OCI-LY1 (cell line): ENCODE measurements at regions not wholly inside any gene's neighbourhood (a gene's known extent, or its start where the extent isn't known, plus 50 kb on each side); places are given as distances from the start of the nearest gene placed in this dataset.

Experiments used
- H2AFZ ChIP-seq: fragments of 200-600 bp; sonication (generic), shearing (Covaris generic); 2 replicates; pipeline ENCODE4 v1.6.0; 2014; ENCODE audit warnings: antibody characterized with exemption, mild to moderate bottlenecking, low read length
- H3F3A ChIP-seq: fragments of 200-600 bp; sonication (generic), shearing (Covaris generic); 2 replicates; pipeline ENCODE4 v1.6.0; 2014; ENCODE audit warnings: mild to moderate bottlenecking, antibody characterized with exemption, low read length, moderate library complexity; ENCODE audit not compliant: insufficient read depth
- H3K27ac ChIP-seq: fragments of 200-600 bp; sonication (generic); 2 replicates; pipeline ENCODE4 v1.5.1; 2014; ENCODE audit warnings: low read length, mixed run types, mild to moderate bottlenecking, low read depth; ENCODE audit not compliant: poor library complexity, severe bottlenecking
- H3K27me3 ChIP-seq: fragments of 200-600 bp; sonication (generic); 2 replicates; pipeline ENCODE4 v1.6.0; 2014; ENCODE audit warnings: antibody characterized with exemption, mild to moderate bottlenecking, low read length, moderate library complexity; ENCODE audit not compliant: insufficient read depth
- H3K36me3 ChIP-seq: fragments of 200-600 bp; sonication (generic); 2 replicates; pipeline ENCODE4 v1.6.1; 2014; ENCODE audit warnings: mild to moderate bottlenecking, antibody characterized with exemption, low read length, moderate library complexity, mixed read lengths; ENCODE audit not compliant: insufficient read depth
- H3K4me1 ChIP-seq: fragments of 200-600 bp; sonication (generic); 2 replicates; pipeline ENCODE4 v1.5.1; 2014; ENCODE audit warnings: mild to moderate bottlenecking, low read length, moderate library complexity; ENCODE audit not compliant: insufficient read depth, severe bottlenecking
- H3K4me2 ChIP-seq: fragments of 200-600 bp; sonication (generic), shearing (Covaris generic); 2 replicates; pipeline ENCODE4 v1.6.1; 2014; ENCODE audit warnings: low read length
- H3K4me3 ChIP-seq: fragments of 200-600 bp; sonication (generic); 2 replicates; pipeline ENCODE4 v1.5.1; 2014; ENCODE audit warnings: low read length, low read depth, mild to moderate bottlenecking, mixed read lengths; ENCODE audit not compliant: poor library complexity, severe bottlenecking
- H3K79me2 ChIP-seq: fragments of 200-600 bp; shearing (Covaris generic); 2 replicates; pipeline ENCODE4 v1.6.1; 2016; ENCODE audit warnings: mixed run types, low read length, mixed read lengths; ENCODE audit not compliant: insufficient read depth
- H3K9ac ChIP-seq: fragments of 200-600 bp; sonication (generic), shearing (Covaris generic); 2 replicates; pipeline ENCODE4 v1.6.1; 2014; ENCODE audit warnings: mild to moderate bottlenecking, low read length, mixed read lengths
- H3K9me2 ChIP-seq: fragments of 200-600 bp; sonication (generic), shearing (Covaris generic); 2 replicates; pipeline ENCODE4 v1.6.1; 2014; ENCODE audit warnings: low read depth, mild to moderate bottlenecking, low read length, mixed read lengths
- H3K9me3 ChIP-seq: fragments of 200-600 bp; shearing (Covaris generic); 2 replicates; pipeline ENCODE4 v1.6.1; 2014; ENCODE audit warnings: low read length, mixed read lengths
- H4K20me1 ChIP-seq: fragments of 200-600 bp; sonication (generic), shearing (Covaris generic); 2 replicates; pipeline ENCODE4 v1.6.0; 2016; ENCODE audit warnings: mild to moderate bottlenecking, low read length; ENCODE audit not compliant: insufficient read depth
- CTCF ChIP-seq: fragments of 200-600 bp; sonication (generic), shearing (Covaris generic); IDR thresholded peaks from 2 replicates; pipeline ENCODE4 v1.5.1; 2017; ENCODE audit warnings: mild to moderate bottlenecking, antibody characterized with exemption, low read length, moderate library complexity, mixed read lengths
- EZH2 ChIP-seq: fragments of 200-600 bp; sonication (generic), shearing (Covaris generic); IDR thresholded peaks from 2 replicates; pipeline ENCODE4 v1.8.0; 2017; ENCODE audit warnings: borderline replicate concordance, mixed run types, mild to moderate bottlenecking, antibody characterized with exemption, low read length, moderate library complexity, mixed read lengths

GRCh38 chr9:95641586-95641985, 124.8 kb upstream of the PTCH1 start:
- Histone ChIP-seq H3F3A (no peaks in the 10 kb centered on the region), H3K36me3 (no peaks in the 10 kb centered on the region), H3K4me1 (no peaks in the 10 kb centered on the region)

GRCh38 chr9:95640336-95640735, 123.6 kb upstream of the PTCH1 start:
- Histone ChIP-seq H3K4me1 (no peaks in the 10 kb centered on the region), H3K9me2 (no peaks in the 10 kb centered on the region), H3K4me2 (no peak overlapping the region), H4K20me1 (no peaks in the 10 kb centered on the region), H3K9me3 (no peaks in the 10 kb centered on the region), H3K27ac (no peak overlapping the region), H3K79me2 (no peaks in the 10 kb centered on the region), H3K27me3 (no peaks in the 10 kb centered on the region), H3F3A (no peaks in the 10 kb centered on the region), H2AFZ (no peak overlapping the region), H3K36me3 (no peaks in the 10 kb centered on the region), H3K4me3 (no peak overlapping the region), H3K9ac (no peak overlapping the region)
- no peak for TF ChIP-seq CTCF
- TF ChIP-seq EZH2: no peak

More at GRCh38 chr9:95641586-95641985, 124.8 kb upstream of the PTCH1 start:
- no peak overlapping the region for H2AFZ ChIP-seq
- H3K9me2 ChIP-seq: no peaks in the 10 kb centered on the region
- TF ChIP-seq CTCF (no peak), EZH2 (no peak)
- no peak overlapping the region for H3K4me2 ChIP-seq
- no peak overlapping the region for H3K9ac ChIP-seq
- no peaks in the 10 kb centered on the region; the same call in 1 of the 2 replicates for H3K27me3 ChIP-seq
- no peaks in the 10 kb centered on the region for H4K20me1 ChIP-seq
- H3K9me3 ChIP-seq: no peaks in the 10 kb centered on the region
- H3K4me3 ChIP-seq: no peak overlapping the region
- H3K79me2 ChIP-seq: no peaks in the 10 kb centered on the region
- H3K27ac ChIP-seq: no peak overlapping the region

- Histone ChIP-seq H4K20me1 (no peaks in the 10 kb centered on the region), H3F3A (no peaks in the 10 kb centered on the region), H3K4me2 (no peak overlapping the region), H2AFZ (no peak overlapping the region), H3K9ac (no peak overlapping the region), H3K4me1 (no peaks in the 10 kb centered on the region), H3K9me3 (no peaks in the 10 kb centered on the region), H3K27ac (no peak overlapping the region), H3K27me3 (no peaks in the 10 kb centered on the region; the same call in 1 of the 2 replicates), H3K36me3 (no peaks in the 10 kb centered on the region), H3K4me3 (no peak overlapping the region), H3K79me2 (no peaks in the 10 kb centered on the region), H3K9me2 (no peaks in the 10 kb centered on the region)
- TF ChIP-seq EZH2 (no peak), CTCF (no peak)
Measured at GRCh38 chr9:95635986-95636671, 119.4 kb upstream of the PTCH1 start.
